OCI-LY1 (cell line): ENCODE measurements at regions not wholly inside any gene's neighbourhood (a gene's known extent, or its start where the extent isn't known, plus 50 kb on each side); places are given as distances from the start of the nearest gene placed in this dataset.

Experiments
- CTCF ChIP-seq: fragments of 200-600 bp; sonication (generic), shearing (Covaris generic); IDR thresholded peaks from 2 replicates; pipeline ENCODE4 v1.5.1; 2017; ENCODE audit warnings: mild to moderate bottlenecking, antibody characterized with exemption, low read length, moderate library complexity, mixed read lengths
- EZH2 ChIP-seq: fragments of 200-600 bp; sonication (generic), shearing (Covaris generic); IDR thresholded peaks from 2 replicates; pipeline ENCODE4 v1.8.0; 2017; ENCODE audit warnings: borderline replicate concordance, mixed run types, mild to moderate bottlenecking, antibody characterized with exemption, low read length, moderate library complexity, mixed read lengths

- TF ChIP-seq CTCF, result no peak
- no peak for TF ChIP-seq EZH2
These were observed 352.9 kb downstream of the LPIN1 start for GRCh38 chr2:12099374-12099773.
